ENCODE measurements at regions not wholly inside any gene's neighbourhood (a gene's known extent, or its start where the extent isn't known, plus 50 kb on each side); places are given as distances from the start of the nearest gene placed in this dataset.

DNA sequence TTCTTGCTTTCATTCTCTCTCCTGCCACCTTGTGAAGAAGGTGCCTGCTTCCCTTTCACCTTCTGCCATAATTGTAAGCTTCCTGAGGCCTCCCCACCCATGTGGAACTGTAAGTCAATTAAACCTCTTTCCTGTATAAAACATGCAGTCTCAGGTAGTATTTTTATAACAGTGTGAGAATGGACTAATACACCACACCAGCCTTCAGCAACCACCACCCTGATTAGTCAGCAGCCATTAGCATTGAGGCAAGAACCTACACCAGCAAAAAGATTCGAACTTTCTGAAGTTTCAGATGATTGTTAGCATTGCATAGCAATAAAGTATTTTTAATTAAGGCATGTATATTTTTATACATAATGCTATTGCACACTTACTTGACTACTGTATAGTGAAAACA lies 980.2 kb downstream of the EFNA5 start:
- TF ChIP-seq, protein P1, sequence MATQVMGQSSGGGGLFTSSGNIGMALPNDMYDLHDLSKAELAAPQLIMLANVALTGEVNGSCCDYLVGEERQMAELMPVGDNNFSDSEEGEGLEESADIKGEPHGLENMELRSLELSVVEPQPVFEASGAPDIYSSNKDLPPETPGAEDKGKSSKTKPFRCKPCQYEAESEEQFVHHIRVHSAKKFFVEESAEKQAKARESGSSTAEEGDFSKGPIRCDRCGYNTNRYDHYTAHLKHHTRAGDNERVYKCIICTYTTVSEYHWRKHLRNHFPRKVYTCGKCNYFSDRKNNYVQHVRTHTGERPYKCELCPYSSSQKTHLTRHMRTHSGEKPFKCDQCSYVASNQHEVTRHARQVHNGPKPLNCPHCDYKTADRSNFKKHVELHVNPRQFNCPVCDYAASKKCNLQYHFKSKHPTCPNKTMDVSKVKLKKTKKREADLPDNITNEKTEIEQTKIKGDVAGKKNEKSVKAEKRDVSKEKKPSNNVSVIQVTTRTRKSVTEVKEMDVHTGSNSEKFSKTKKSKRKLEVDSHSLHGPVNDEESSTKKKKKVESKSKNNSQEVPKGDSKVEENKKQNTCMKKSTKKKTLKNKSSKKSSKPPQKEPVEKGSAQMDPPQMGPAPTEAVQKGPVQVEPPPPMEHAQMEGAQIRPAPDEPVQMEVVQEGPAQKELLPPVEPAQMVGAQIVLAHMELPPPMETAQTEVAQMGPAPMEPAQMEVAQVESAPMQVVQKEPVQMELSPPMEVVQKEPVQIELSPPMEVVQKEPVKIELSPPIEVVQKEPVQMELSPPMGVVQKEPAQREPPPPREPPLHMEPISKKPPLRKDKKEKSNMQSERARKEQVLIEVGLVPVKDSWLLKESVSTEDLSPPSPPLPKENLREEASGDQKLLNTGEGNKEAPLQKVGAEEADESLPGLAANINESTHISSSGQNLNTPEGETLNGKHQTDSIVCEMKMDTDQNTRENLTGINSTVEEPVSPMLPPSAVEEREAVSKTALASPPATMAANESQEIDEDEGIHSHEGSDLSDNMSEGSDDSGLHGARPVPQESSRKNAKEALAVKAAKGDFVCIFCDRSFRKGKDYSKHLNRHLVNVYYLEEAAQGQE (IDR thresholded peaks at IDR 0.05; ENCODE audit: insufficient read depth in 1 of 2, low read depth in 2 of 2, low read length in 2 of 2) = no peak
- TF ChIP-seq POLR2AphosphoS5 (IDR thresholded peaks at IDR 0.05; ENCODE audit: low read depth, low read length) = no peak
- no peak for TF ChIP-seq FOXP2 (optimal IDR thresholded peaks at IDR 0.05; ENCODE audit: borderline replicate concordance, extremely low read depth, extremely low read length, insufficient read depth)
- TF ChIP-seq SIN3A (IDR thresholded peaks at IDR 0.05; ENCODE audit: borderline replicate concordance, insufficient read depth, low read length) = no peak
- no peak for TF ChIP-seq TAF1 (IDR thresholded peaks at IDR 0.05; ENCODE audit: borderline replicate concordance, insufficient read depth, low read length)

DNA sequence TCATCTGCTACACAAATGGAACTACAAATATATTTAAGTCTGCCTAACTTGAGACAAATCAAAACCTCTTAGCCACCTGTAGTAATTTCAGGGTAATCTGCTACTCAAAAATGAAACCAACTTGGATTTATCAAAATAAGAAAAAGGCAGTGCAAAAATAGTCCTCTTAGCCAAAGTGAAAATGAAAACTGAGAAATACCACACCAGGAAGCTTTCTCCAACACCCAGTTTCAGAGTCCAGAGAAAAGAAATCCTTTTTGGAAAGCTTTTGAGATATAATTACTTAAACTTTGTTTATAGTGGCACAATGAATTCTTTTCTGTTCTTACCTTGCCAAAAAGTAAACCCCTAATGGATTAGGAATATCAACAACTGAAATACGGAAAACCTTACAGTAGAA lies 990.4 kb downstream of the EFNA5 start:
- no peak for TF ChIP-seq POLR2AphosphoS5 (IDR thresholded peaks at IDR 0.05; ENCODE audit: low read depth, low read length)
- TF ChIP-seq SIN3A (IDR thresholded peaks at IDR 0.05; ENCODE audit: borderline replicate concordance, insufficient read depth, low read length) = no peak
- TF ChIP-seq, protein P1 (IDR thresholded peaks at IDR 0.05; ENCODE audit: insufficient read depth in 1 of 2, low read depth in 2 of 2, low read length in 2 of 2) = no peak
- no peak for TF ChIP-seq TAF1 (IDR thresholded peaks at IDR 0.05; ENCODE audit: borderline replicate concordance, insufficient read depth, low read length)
- TF ChIP-seq FOXP2 (optimal IDR thresholded peaks at IDR 0.05; ENCODE audit: borderline replicate concordance, extremely low read depth, extremely low read length, insufficient read depth) = no peak

DNA sequence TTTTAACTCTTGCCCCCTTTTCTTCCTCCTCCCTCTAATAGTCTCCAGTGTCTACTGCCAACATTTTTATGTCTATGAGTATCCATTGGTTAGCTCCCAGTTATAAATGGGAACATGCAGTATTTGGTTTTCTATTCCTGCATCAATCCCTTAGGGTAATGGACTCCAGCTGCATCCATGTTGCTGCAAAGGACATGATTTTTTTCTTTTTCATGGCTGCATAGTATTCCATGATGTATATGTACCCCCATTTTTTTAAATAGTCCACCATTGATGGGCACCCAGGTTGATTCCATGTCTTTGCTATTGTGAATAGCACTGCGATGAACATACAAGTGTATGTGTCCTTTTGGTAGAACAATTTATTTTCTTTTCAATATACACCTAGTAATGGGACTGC lies 993.7 kb downstream of the EFNA5 start:
- TF ChIP-seq FOXP2 (optimal IDR thresholded peaks at IDR 0.05; ENCODE audit: borderline replicate concordance, extremely low read depth, extremely low read length, insufficient read depth) (no peak), TAF1 (IDR thresholded peaks at IDR 0.05; ENCODE audit: borderline replicate concordance, insufficient read depth, low read length) (no peak), POLR2AphosphoS5 (IDR thresholded peaks at IDR 0.05; ENCODE audit: low read depth, low read length) (no peak), SIN3A (IDR thresholded peaks at IDR 0.05; ENCODE audit: borderline replicate concordance, insufficient read depth, low read length) (no peak)
- TF ChIP-seq, protein P1 (IDR thresholded peaks at IDR 0.05; ENCODE audit: insufficient read depth in 1 of 2, low read depth in 2 of 2, low read length in 2 of 2) = no peak

DNA sequence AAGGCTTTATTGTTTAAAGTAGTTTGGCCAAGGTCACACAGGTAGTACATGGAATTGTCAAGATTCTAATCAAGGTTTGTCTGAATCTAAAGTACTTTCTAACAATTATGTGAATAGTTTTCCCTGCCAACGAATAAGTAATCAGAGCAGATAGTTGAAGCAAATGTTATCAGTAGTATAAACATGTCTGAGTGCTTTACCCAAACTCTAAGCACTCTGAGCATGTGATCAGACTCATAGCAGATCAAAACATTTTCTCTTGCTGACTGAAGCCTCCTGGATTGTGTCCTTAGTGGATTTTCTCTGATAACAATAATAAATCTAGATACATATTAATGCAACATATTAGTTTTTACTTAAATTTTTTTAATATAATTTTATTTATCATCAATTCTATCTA lies 995.0 kb downstream of the EFNA5 start:
- TF ChIP-seq SIN3A (IDR thresholded peaks at IDR 0.05; ENCODE audit: borderline replicate concordance, insufficient read depth, low read length) (no peak), FOXP2 (optimal IDR thresholded peaks at IDR 0.05; ENCODE audit: borderline replicate concordance, extremely low read depth, extremely low read length, insufficient read depth) (no peak), POLR2AphosphoS5 (IDR thresholded peaks at IDR 0.05; ENCODE audit: low read depth, low read length) (no peak), TAF1 (IDR thresholded peaks at IDR 0.05; ENCODE audit: borderline replicate concordance, insufficient read depth, low read length) (no peak)
- TF ChIP-seq, protein P1 (IDR thresholded peaks at IDR 0.05; ENCODE audit: insufficient read depth in 1 of 2, low read depth in 2 of 2, low read length in 2 of 2) = no peak

DNA sequence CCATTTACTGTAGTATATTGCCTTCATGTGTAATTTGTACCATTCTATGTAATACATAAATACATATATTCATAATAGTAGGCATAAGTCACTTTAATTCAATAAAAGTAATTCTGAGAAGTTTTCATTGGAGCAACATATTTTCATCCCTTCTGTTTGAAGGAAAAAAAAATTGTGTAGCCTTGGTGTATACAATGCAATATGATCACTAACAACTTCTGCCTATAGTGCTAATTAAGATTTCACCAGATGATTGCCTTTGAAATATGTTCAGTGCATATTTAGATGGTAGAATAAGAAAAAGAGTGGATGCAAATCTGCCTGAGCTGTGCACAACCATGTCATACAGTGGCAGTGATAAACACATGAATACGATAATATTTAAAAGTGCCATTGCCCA lies 996.8 kb downstream of the EFNA5 start:
- TF ChIP-seq FOXP2 (optimal IDR thresholded peaks at IDR 0.05; ENCODE audit: borderline replicate concordance, extremely low read depth, extremely low read length, insufficient read depth) = no peak
- TF ChIP-seq, protein P1 (IDR thresholded peaks at IDR 0.05; ENCODE audit: insufficient read depth in 1 of 2, low read depth in 2 of 2, low read length in 2 of 2) = no peak

Data from PFSK-1 (cell line).